ENCODE measurements at regions not wholly inside any gene's neighbourhood (a gene's known extent, or its start where the extent isn't known, plus 50 kb on each side); places are given as distances from the start of the nearest gene placed in this dataset.

- TF ChIP-seq USF1 (IDR thresholded peaks at IDR 0.05) (no peak), YY1 (IDR thresholded peaks at IDR 0.05; ENCODE audit: low read depth) (no peak), EP300 (IDR thresholded peaks at IDR 0.05; ENCODE audit: borderline replicate concordance) (no peak), TAF1 (IDR thresholded peaks at IDR 0.05; ENCODE audit: low read depth) (no peak), MAX (IDR thresholded peaks at IDR 0.05) (no peak), REST (IDR thresholded peaks at IDR 0.05; ENCODE audit: low read depth) (no peak), ZBTB7A (IDR thresholded peaks at IDR 0.05; ENCODE audit: low read depth) (no peak), NFIC (IDR thresholded peaks at IDR 0.05) (no peak), CREB1 (IDR thresholded peaks at IDR 0.05; ENCODE audit: low read depth) (no peak)
Measured at GRCh38 chr9:75775166-75775565, 115.3 kb upstream of the PCSK5 start.

Data from Ishikawa (cell line).